Psoas muscle (tissue), 7 donors: ENCODE measurements at regions not wholly inside any gene's neighbourhood (a gene's known extent, or its start where the extent isn't known, plus 50 kb on each side); places are given as distances from the start of the nearest gene placed in this dataset.
A peak's percentile ranks its signal among the peaks of the same experiment; 100 is the strongest.

Experiments
- ATAC-seq, 4 donors: fragments of 200-7000 bp; cut with Tn5 transposase; one replicate each; pipeline ENCODE4 v1.9.1; 2020; ENCODE audit warnings: moderate library complexity in 3 of 4, mild to moderate bottlenecking in 2 of 4
- DNase-seq, 2 donors: peaks; one replicate each; pipeline ENCODE4 v3.0.0-alpha.2; 2020
- H3K27ac ChIP-seq: fragments of 200-600 bp; one replicate; pipeline ENCODE4 v1.8.0; 2022
- H3K27me3 ChIP-seq, 3 donors: fragments of 200-600 bp in 1 of 3; one replicate each; pipeline versions ENCODE4 v1.6.1 to v1.8.0; 2013 to 2022; ENCODE audit warnings: low read length in 2 of 3, mild to moderate bottlenecking in 2 of 3, moderate library complexity in 1 of 3; ENCODE audit not compliant: insufficient read depth in 3 of 3
- H3K36me3 ChIP-seq, 2 donors: fragments of 200-600 bp in 1 of 2; one replicate each; pipeline versions ENCODE4 v1.6.1 to v1.8.0; 2013 to 2022; ENCODE audit warnings: low read depth in 1 of 2, mild to moderate bottlenecking in 1 of 2, moderate library complexity in 1 of 2; ENCODE audit not compliant: insufficient read depth in 1 of 2
- H3K4me1 ChIP-seq: fragments of 200-600 bp; one replicate; pipeline ENCODE4 v1.8.0; 2022
- H3K4me3 ChIP-seq: fragments of 200-600 bp; one replicate; pipeline ENCODE4 v1.8.0; 2022; ENCODE audit warnings: mild to moderate bottlenecking
- H3K9me3 ChIP-seq: fragments of 200-600 bp; one replicate; pipeline ENCODE4 v1.8.0; 2022
- WGBS, 3 donors: extraction: QIAGEN DNeasy Blood & Tissue Kit; methylation state at CpG; one replicate each; pipeline versions ENCODE4 v1.1.6 to v1.1.7; 2013; 5-methylcytosine and 5-hydroxymethylcytosine counted together
- intact Hi-C, 2 donors: fragments of 100-400 bp; cut with DNase I; formaldehyde crosslinking; loops; one replicate each; pipeline versions ENCODE4 v1.11.0 to v1.14.2; 2022
- TF ChIP-seq, protein P1 (sequence below): fragments of 200-600 bp; IDR thresholded peaks from one replicate; pipeline ENCODE4 v1.8.0; 2022; ENCODE audit warnings: antibody characterized with exemption
- donor health status: healthy with polysubstance abuse.
- donor health status: DM: no; HTN: no; CAD: no; lungs with moderate emphysema.
- donor health status: Bipolar disorder and iron deficiency.
- donor health status: healthy.
- donor health status: DM: yes; HTN: yes; CAD: no.
- donor health status: DM: no; HTN: no; CAD: no.
- donor health status: DM: yes; HTN: yes; CAD: no.

DNA sequence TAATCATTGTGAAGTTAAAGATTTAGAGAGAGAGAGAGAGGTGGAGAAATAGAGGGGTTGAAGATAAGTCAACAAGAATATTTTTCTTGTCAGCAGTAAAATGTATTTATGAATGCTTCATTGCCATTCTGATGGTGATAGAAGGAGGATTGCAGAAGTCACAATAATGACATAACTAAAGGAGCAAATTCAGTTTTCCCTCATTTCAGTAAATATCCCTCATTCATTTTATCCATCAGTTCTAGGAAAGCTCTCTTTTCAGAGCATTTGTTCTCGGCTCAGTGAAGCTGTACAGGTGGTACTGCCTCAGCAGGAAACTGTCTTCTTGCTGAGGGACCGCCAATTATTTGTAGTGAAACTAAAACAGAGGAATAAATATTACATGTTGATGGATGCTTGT is 681.4 kb downstream of the CETN3 start:
- WGBS, 3 donors: 41 to 58% (median 43%) methylated on average over 2 of the region's 2 CpGs
- Histone ChIP-seq H3K36me3 (no peaks in the 10 kb centered on the region), H3K9me3 (no peaks in the 10 kb centered on the region), H3K4me3 (peak overlapping the region; percentile 6), H3K27me3 (no peaks in the 10 kb centered on the region), H3K4me1 (peaks cover 54% of the 10 kb centered on the region), H3K27ac (peak overlapping the region; percentile 48)
- DNase-seq: no peak
- no peak for ATAC-seq
- intact Hi-C loops: loop anchor here in 1 of 2 donors (5.0 to 10.0 kb wide), 2 partner anchors 271 to 293 kb away; no protein-coding TSS in a partner anchor
- TF ChIP-seq, protein P1, sequence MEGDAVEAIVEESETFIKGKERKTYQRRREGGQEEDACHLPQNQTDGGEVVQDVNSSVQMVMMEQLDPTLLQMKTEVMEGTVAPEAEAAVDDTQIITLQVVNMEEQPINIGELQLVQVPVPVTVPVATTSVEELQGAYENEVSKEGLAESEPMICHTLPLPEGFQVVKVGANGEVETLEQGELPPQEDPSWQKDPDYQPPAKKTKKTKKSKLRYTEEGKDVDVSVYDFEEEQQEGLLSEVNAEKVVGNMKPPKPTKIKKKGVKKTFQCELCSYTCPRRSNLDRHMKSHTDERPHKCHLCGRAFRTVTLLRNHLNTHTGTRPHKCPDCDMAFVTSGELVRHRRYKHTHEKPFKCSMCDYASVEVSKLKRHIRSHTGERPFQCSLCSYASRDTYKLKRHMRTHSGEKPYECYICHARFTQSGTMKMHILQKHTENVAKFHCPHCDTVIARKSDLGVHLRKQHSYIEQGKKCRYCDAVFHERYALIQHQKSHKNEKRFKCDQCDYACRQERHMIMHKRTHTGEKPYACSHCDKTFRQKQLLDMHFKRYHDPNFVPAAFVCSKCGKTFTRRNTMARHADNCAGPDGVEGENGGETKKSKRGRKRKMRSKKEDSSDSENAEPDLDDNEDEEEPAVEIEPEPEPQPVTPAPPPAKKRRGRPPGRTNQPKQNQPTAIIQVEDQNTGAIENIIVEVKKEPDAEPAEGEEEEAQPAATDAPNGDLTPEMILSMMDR: no peak

DNA sequence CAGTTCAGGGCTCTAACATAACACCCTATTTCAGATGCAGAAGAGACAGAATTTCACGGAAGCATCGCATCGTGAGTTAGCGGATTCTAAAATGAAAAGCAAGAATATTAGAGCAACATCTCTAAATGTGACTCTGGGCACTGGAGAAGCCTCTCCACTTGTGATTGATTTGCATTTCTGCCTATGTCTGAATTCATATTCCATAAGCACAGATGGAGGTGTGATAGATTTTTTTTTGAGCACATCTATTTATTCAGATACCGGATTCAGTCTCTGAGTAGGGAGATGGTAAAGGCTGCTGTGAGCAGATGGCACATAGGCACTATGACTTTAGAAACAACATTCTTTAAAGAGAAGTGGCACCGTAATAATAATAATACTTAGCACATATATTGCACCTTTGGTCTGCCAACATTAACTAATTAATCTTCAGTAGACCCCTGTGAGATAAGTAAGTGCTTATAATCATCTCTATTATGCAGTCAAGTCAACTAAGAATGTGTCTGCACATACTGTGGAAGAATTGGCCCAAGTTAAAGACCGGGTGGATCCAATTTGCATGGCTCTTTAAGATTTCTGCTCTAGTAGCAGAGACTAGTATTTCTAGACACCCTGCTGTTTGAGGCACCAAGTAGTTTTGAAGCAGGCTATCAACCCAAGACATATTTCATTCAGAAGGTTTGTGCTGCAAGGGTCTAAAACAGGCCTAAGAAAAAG is 685.0 kb downstream of the CETN3 start:
- Histone ChIP-seq H3K4me3 (no peak overlapping the region), H3K9me3 (no peaks in the 10 kb centered on the region), H3K4me1 (peaks cover 37% of the 10 kb centered on the region), H3K36me3 (no peaks in the 10 kb centered on the region), H3K27me3 (no peaks in the 10 kb centered on the region), H3K27ac (peak overlapping the region; percentile 11)
- ATAC-seq (no peak), DNase-seq (no peak)
- TF ChIP-seq, protein P1: no peak
- 88 to 94% (median 89%) methylated on average over 7 of the region's 7 CpGs for WGBS, 3 donors
- intact Hi-C loops: loop anchor here in 1 of 2 donors (5.0 to 10.0 kb wide), 2 partner anchors 267 to 290 kb away; no protein-coding TSS in a partner anchor

DNA sequence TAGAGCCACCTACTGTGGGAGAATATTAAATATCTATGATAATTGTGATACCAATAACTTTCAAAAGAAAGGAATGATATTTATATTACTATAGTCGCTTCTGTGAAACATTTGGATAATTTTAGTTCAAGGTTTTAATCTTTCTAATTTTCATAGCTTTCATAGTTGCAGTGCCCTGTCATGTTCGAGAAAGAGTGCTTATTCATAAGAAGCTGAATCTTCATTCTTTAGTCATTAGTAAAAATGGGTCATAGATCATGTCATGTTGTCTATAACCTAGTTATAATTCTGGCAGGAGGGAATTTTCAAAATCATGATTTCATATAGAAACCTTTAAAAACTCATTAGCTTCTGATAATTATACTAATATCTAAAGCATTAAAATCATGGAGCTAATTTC is 685.6 kb downstream of the CETN3 start:
- H3K27ac ChIP-seq: peak overlapping the region; percentile 76
- ATAC-seq (no peak), DNase-seq (no peak)
- no peaks in the 10 kb centered on the region for H3K27me3 ChIP-seq
- H3K4me1 ChIP-seq: peaks cover 32% of the 10 kb centered on the region
- H3K4me3 ChIP-seq: no peak overlapping the region
- intact Hi-C loops: loop anchor here in 1 of 2 donors (10.0 kb wide), 1 partner anchor 289 kb away; no protein-coding TSS in a partner anchor
- TF ChIP-seq, protein P1: no peak
- WGBS, 3 donors: 52 to 81% (median 71%) methylated on average over 2 of the region's 2 CpGs
- no peaks in the 10 kb centered on the region for H3K9me3 ChIP-seq
- no peaks in the 10 kb centered on the region for H3K36me3 ChIP-seq

DNA sequence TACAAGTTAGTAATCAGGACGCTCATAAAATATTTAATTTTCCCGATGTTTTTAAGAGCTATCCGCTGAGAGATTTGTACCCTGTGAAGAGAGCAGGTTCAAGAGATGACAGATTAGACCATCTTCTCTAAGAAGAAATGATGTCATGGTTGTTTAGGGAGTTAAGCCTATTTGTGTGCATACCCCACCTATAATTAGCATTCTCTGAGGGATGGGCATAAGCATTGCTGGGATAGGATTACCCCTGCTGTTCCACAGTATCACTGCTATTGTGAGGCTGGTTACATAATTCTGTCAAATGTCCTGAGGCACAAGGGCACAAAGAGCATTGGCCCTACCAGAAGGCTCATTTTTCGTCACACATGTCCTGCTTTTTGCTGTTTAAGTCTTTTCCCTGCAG is 687.0 kb downstream of the CETN3 start:
- Histone ChIP-seq H3K4me3 (peak overlapping the region; percentile 42), H3K27ac (peak overlapping the region; percentile 76), H3K4me1 (peaks cover 19% of the 10 kb centered on the region), H3K27me3 (no peaks in the 10 kb centered on the region), H3K9me3 (no peaks in the 10 kb centered on the region), H3K36me3 (no peaks in the 10 kb centered on the region)
- 42 to 53% (median 44%) methylated on average over 4 of the region's 4 CpGs for WGBS, 3 donors
- TF ChIP-seq, protein P1: no peak
- ATAC-seq (peak; percentile 86 to 98 (median 94)), DNase-seq (no peak)
- intact Hi-C loops: loop anchor here in 1 of 2 donors (10.0 kb wide), 1 partner anchor 288 kb away; no protein-coding TSS in a partner anchor
